Transverse colon (tissue), 4 donors: ENCODE measurements at regions not wholly inside any gene's neighbourhood (a gene's known extent, or its start where the extent isn't known, plus 50 kb on each side); places are given as distances from the start of the nearest gene placed in this dataset.

Source experiments
- DNase-seq: peaks from one replicate; pipeline ENCODE4 v3.0.0-alpha.2; 2019
- H3K27ac ChIP-seq, 4 donors: fragments of 200-600 bp; sonication (generic); 2 replicates each; pipeline ENCODE4 v1.5.1; 2016 to 2018; ENCODE audit warnings: inconsistent platforms in 4 of 4
- H3K27me3 ChIP-seq: fragments of 200-600 bp; sonication (generic); 2 replicates; pipeline ENCODE4 v1.5.1; 2017; ENCODE audit warnings: inconsistent platforms
- H3K36me3 ChIP-seq, 4 donors: fragments of 200-600 bp; sonication (generic); 2 replicates each; pipeline ENCODE4 v1.5.1; 2017 to 2019; ENCODE audit warnings: inconsistent platforms in 4 of 4
- H3K4me1 ChIP-seq, 4 donors: fragments of 200-600 bp; sonication (generic); 2 replicates each; pipeline ENCODE4 v1.5.1; 2017 to 2020; ENCODE audit warnings: inconsistent platforms in 4 of 4
- H3K4me3 ChIP-seq, 4 donors: fragments of 200-600 bp; sonication (generic); 1 replicate in 1 of 4; 2 replicates in 3 of 4; pipeline versions ENCODE4 v1.5.1 to v1.6.1; 2017 to 2019; ENCODE audit warnings: inconsistent platforms in 4 of 4
- H3K9me3 ChIP-seq, 2 donors: fragments of 200-600 bp; sonication (generic); 2 replicates each; pipeline ENCODE4 v1.5.1; 2017 to 2019; ENCODE audit warnings: inconsistent platforms in 2 of 2
- CTCF ChIP-seq, 5 experiments: fragments of 200-600 bp in 3 of 5; fragments of 450-650 bp in 2 of 5; sonication (generic) in 3 of 5; IDR thresholded peaks; 1 replicate in 2 of 5; 2 replicates in 3 of 5; pipeline ENCODE4 v1.5.1; 2016 to 2017; ENCODE audit warnings: antibody characterized with exemption in 5 of 5, inconsistent platforms in 3 of 5, mild to moderate bottlenecking in 2 of 5, moderate library complexity in 1 of 5
- EP300 ChIP-seq: sonication (generic); formaldehyde crosslinking; IDR thresholded peaks from one replicate; pipeline ENCODE4 v1.6.1; 2017; ENCODE audit warnings: antibody characterized with exemption, low read depth
- POLR2A ChIP-seq: fragments of 450-650 bp; IDR thresholded peaks from one replicate; pipeline ENCODE4 v1.6.1; 2016; ENCODE audit warnings: antibody characterized with exemption, mild to moderate bottlenecking, moderate library complexity
- POLR2AphosphoS5 ChIP-seq, 3 donors: sonication (generic); formaldehyde crosslinking; IDR thresholded peaks; one replicate each; pipeline ENCODE4 v1.6.1; 2016; ENCODE audit warnings: antibody characterized with exemption in 3 of 3
- WGBS, 2 donors: methylation state at CpG; one replicate each; pipeline ENCODE4 v1.1.5; 2018; ENCODE audit warnings: low coverage in 1 of 2; 5-methylcytosine and 5-hydroxymethylcytosine counted together
- in situ Hi-C, 4 donors: fragments of 200-750 bp; cut with MboI; loops; one replicate each; pipeline versions ENCODE4 v1.15.0 to v1.15.1; 2017; ENCODE audit warnings: low sequenced_read_pairs in 3 of 4, low pct_ligation_motif_present in 1 of 4, low pct_unique_long_range_greater_than_20kb in 1 of 4
- intact Hi-C: fragments of 100-400 bp; cut with DNase I; formaldehyde crosslinking; loops from one replicate; pipeline ENCODE4 v1.15.1; 2023; ENCODE audit warnings: low total_unique reads

GRCh38 chr22:49425356-49425755 is 402.3 kb downstream of the BRD1 start:
- no peak for DNase-seq
- WGBS, 2 donors: 44 to 50% methylated on average over 12 to 14 of the region's 14 CpGs
- H3K4me1 ChIP-seq: no peaks in the 10 kb centered on the region
- H3K36me3 ChIP-seq: no peaks in the 10 kb centered on the region
- no peak overlapping the region for H3K4me3 ChIP-seq
- TF ChIP-seq EP300: no peak
- TF ChIP-seq POLR2A: no peak
- no peak for TF ChIP-seq POLR2AphosphoS5 (IDR thresholded peaks at IDR 0.05)
- TF ChIP-seq CTCF (IDR thresholded peaks at IDR 0.05): no peak
- in situ Hi-C loops (no loop called here), intact Hi-C loops (no loop called here)
- H3K27ac ChIP-seq: no peak overlapping the region
- no peaks in the 10 kb centered on the region for H3K27me3 ChIP-seq
- no peaks in the 10 kb centered on the region for H3K9me3 ChIP-seq

- intact Hi-C loops (no loop called here), in situ Hi-C loops (no loop called here)
- Histone ChIP-seq H3K4me3 (no peak overlapping the region), H3K36me3 (no peaks in the 10 kb centered on the region), H3K9me3 (no peaks in the 10 kb centered on the region), H3K27me3 (no peaks in the 10 kb centered on the region), H3K4me1 (no peaks in the 10 kb centered on the region), H3K27ac (no peak overlapping the region)
- no peak for DNase-seq
- TF ChIP-seq CTCF (IDR thresholded peaks at IDR 0.05) (no peak), EP300 (no peak), POLR2AphosphoS5 (IDR thresholded peaks at IDR 0.05) (no peak), POLR2A (no peak)
- 78 to 88% methylated on average over 5 to 10 of the region's 10 CpGs for WGBS, 2 donors
These were observed 402.8 kb downstream of the BRD1 start for GRCh38 chr22:49424893-49425270.

- Histone ChIP-seq H3K4me3 (no peak overlapping the region), H3K9me3 (no peaks in the 10 kb centered on the region), H3K4me1 (no peaks in the 10 kb centered on the region), H3K27ac (no peak overlapping the region), H3K27me3 (no peaks in the 10 kb centered on the region), H3K36me3 (no peaks in the 10 kb centered on the region)
- intact Hi-C loops: no loop called here
- TF ChIP-seq CTCF (IDR thresholded peaks at IDR 0.05) (no peak), POLR2A (no peak), POLR2AphosphoS5 (IDR thresholded peaks at IDR 0.05) (no peak), EP300 (no peak)
- in situ Hi-C loops: no loop called here
- 81 to 87% methylated on average over 3 to 17 of the region's 17 CpGs for WGBS, 2 donors
- no peak for DNase-seq
These were observed 404.5 kb downstream of the BRD1 start for GRCh38 chr22:49423125-49423650.

GRCh38 chr22:49422701-49423100 is 405.0 kb downstream of the BRD1 start:
- DNase-seq: no peak
- TF ChIP-seq POLR2A (no peak), CTCF (IDR thresholded peaks at IDR 0.05) (no peak), EP300 (no peak), POLR2AphosphoS5 (IDR thresholded peaks at IDR 0.05) (no peak)
- H3K4me1 ChIP-seq: no peaks in the 10 kb centered on the region
- in situ Hi-C loops (no loop called here), intact Hi-C loops (no loop called here)
- H3K36me3 ChIP-seq: no peaks in the 10 kb centered on the region
- no peak overlapping the region for H3K4me3 ChIP-seq
- H3K27me3 ChIP-seq: no peaks in the 10 kb centered on the region
- no peaks in the 10 kb centered on the region for H3K9me3 ChIP-seq
- whole genome bisulfite sequencing, 2 donors: 60 to 66% methylated on average over 1 to 2 of the region's 2 CpGs
- no peak overlapping the region for H3K27ac ChIP-seq
